ENCODE measurements at regions not wholly inside any gene's neighbourhood (a gene's known extent, or its start where the extent isn't known, plus 50 kb on each side); places are given as distances from the start of the nearest gene placed in this dataset.

GRCh38 chr18:53689886-53690285, 534.6 kb downstream of the MBD2 start:
- in situ Hi-C loops (cut with HindIII; ENCODE audit: low pct_unique_long_range_greater_than_20kb, low sequenced_read_pairs) = no loop called here
- TF ChIP-seq JUND (IDR thresholded peaks at IDR 0.05; ENCODE audit: low read depth) = no peak
- no peak for DNase-seq (ENCODE audit: low read depth in 1 of 2, low spot score in 1 of 2)

GRCh38 chr18:53686965-53687364, 537.5 kb downstream of the MBD2 start:
- no peak for TF ChIP-seq JUND (IDR thresholded peaks at IDR 0.05; ENCODE audit: low read depth)
- DNase-seq (ENCODE audit: low read depth in 1 of 2, low spot score in 1 of 2) = peak in 1 of 2 experiments; percentile 16
- in situ Hi-C loops (cut with HindIII; ENCODE audit: low pct_unique_long_range_greater_than_20kb, low sequenced_read_pairs) = no loop called here

GRCh38 chr18:53682796-53683195, 541.7 kb downstream of the MBD2 start:
- no peak for DNase-seq (ENCODE audit: low read depth in 1 of 2, low spot score in 1 of 2)
- in situ Hi-C loops (cut with HindIII; ENCODE audit: low pct_unique_long_range_greater_than_20kb, low sequenced_read_pairs) = no loop called here
- TF ChIP-seq JUND (IDR thresholded peaks at IDR 0.05; ENCODE audit: low read depth) = no peak

- DNase-seq (ENCODE audit: low read depth in 1 of 2, low spot score in 1 of 2) = no peak
- in situ Hi-C loops (cut with HindIII; ENCODE audit: low pct_unique_long_range_greater_than_20kb, low sequenced_read_pairs) = no loop called here
- TF ChIP-seq JUND (IDR thresholded peaks at IDR 0.05; ENCODE audit: low read depth) = no peak
Observed at GRCh38 chr18:53677480-53677879, 547.0 kb downstream of the MBD2 start.

- TF ChIP-seq JUND (IDR thresholded peaks at IDR 0.05; ENCODE audit: low read depth) = no peak
- no peak for DNase-seq (ENCODE audit: low read depth in 1 of 2, low spot score in 1 of 2)
- in situ Hi-C loops (cut with HindIII; ENCODE audit: low pct_unique_long_range_greater_than_20kb, low sequenced_read_pairs) = no loop called here
Observed at GRCh38 chr18:53665701-53666100, 558.8 kb downstream of the MBD2 start.

GRCh38 chr18:53664575-53664974, 559.9 kb downstream of the MBD2 start:
- DNase-seq (ENCODE audit: low read depth in 1 of 2, low spot score in 1 of 2) = no peak
- in situ Hi-C loops (cut with HindIII; ENCODE audit: low pct_unique_long_range_greater_than_20kb, low sequenced_read_pairs) = no loop called here
- TF ChIP-seq JUND (IDR thresholded peaks at IDR 0.05; ENCODE audit: low read depth) = no peak

- in situ Hi-C loops (cut with HindIII; ENCODE audit: low pct_unique_long_range_greater_than_20kb, low sequenced_read_pairs) = no loop called here
- DNase-seq (ENCODE audit: low read depth in 1 of 2, low spot score in 1 of 2) = peak in 1 of 2 experiments; percentile 57
Observed at GRCh38 chr18:53660306-53660705, 564.2 kb downstream of the MBD2 start.

GRCh38 chr18:53657257-53657656, 567.2 kb downstream of the MBD2 start:
- in situ Hi-C loops (cut with HindIII; ENCODE audit: low pct_unique_long_range_greater_than_20kb, low sequenced_read_pairs) = no loop called here
- peak; percentile 82; the same call in 1 of the 2 replicates for TF ChIP-seq JUND (IDR thresholded peaks at IDR 0.05; ENCODE audit: low read depth)
- peak in 1 of 2 experiments; percentile 85 for DNase-seq (ENCODE audit: low read depth in 1 of 2, low spot score in 1 of 2)

More at GRCh38 chr18:53660306-53660705, 564.2 kb downstream of the MBD2 start:
- no peak; the same call in 1 of the 2 replicates for TF ChIP-seq JUND (IDR thresholded peaks at IDR 0.05; ENCODE audit: low read depth)

- DNase-seq (ENCODE audit: low read depth in 1 of 2, low spot score in 1 of 2) = peak in 1 of 2 experiments; percentile 1
- in situ Hi-C loops (cut with HindIII; ENCODE audit: low pct_unique_long_range_greater_than_20kb, low sequenced_read_pairs) = no loop called here
- TF ChIP-seq JUND (IDR thresholded peaks at IDR 0.05; ENCODE audit: low read depth) = no peak
Observed at GRCh38 chr18:53649621-53650020, 574.8 kb downstream of the MBD2 start.

GRCh38 chr18:53644799-53645471, 579.5 kb downstream of the MBD2 start:
- in situ Hi-C loops (cut with HindIII; ENCODE audit: low pct_unique_long_range_greater_than_20kb, low sequenced_read_pairs) = no loop called here
- no peak for TF ChIP-seq JUND (IDR thresholded peaks at IDR 0.05; ENCODE audit: low read depth)
- DNase-seq (ENCODE audit: low read depth in 1 of 2, low spot score in 1 of 2) = no peak

GRCh38 chr18:53639687-53640086, 584.8 kb downstream of the MBD2 start:
- TF ChIP-seq JUND (IDR thresholded peaks at IDR 0.05; ENCODE audit: low read depth) = no peak
- no peak for DNase-seq (ENCODE audit: low read depth in 1 of 2, low spot score in 1 of 2)
- in situ Hi-C loops (cut with HindIII; ENCODE audit: low pct_unique_long_range_greater_than_20kb, low sequenced_read_pairs) = no loop called here

- DNase-seq (ENCODE audit: low read depth in 1 of 2, low spot score in 1 of 2) = no peak
- in situ Hi-C loops (cut with HindIII; ENCODE audit: low pct_unique_long_range_greater_than_20kb, low sequenced_read_pairs) = no loop called here
- TF ChIP-seq JUND (IDR thresholded peaks at IDR 0.05; ENCODE audit: low read depth) = no peak
Observed at GRCh38 chr18:53629337-53629736, 595.1 kb downstream of the MBD2 start.

- TF ChIP-seq JUND (IDR thresholded peaks at IDR 0.05; ENCODE audit: low read depth) = no peak
- no peak for DNase-seq (ENCODE audit: low read depth in 1 of 2, low spot score in 1 of 2)
- in situ Hi-C loops (cut with HindIII; ENCODE audit: low pct_unique_long_range_greater_than_20kb, low sequenced_read_pairs) = no loop called here
Observed at GRCh38 chr18:53625997-53626599, 598.4 kb downstream of the MBD2 start.
